Suppressor macrophage treated with lipopolysaccharide for 4 hours (primary cell): ENCODE measurements at regions not wholly inside any gene's neighbourhood (a gene's known extent, or its start where the extent isn't known, plus 50 kb on each side); places are given as distances from the start of the nearest gene placed in this dataset.
A peak's percentile ranks its signal among the peaks of the same experiment; 100 is the strongest.

Experiments used
- DNase-seq: peaks from one replicate; pipeline ENCODE4 v3.0.0-alpha.2; 2020

- DNase-seq, result no peak
Measured at GRCh38 chr20:60455272-60455671, 497.0 kb downstream of the CDH26 start.

- no peak for DNase-seq
Measured at GRCh38 chr20:60459212-60459611, 501.0 kb downstream of the CDH26 start.

- DNase-seq, result no peak
Measured at GRCh38 chr20:60461993-60462392, 503.8 kb downstream of the CDH26 start.

- no peak for DNase-seq
Measured at GRCh38 chr20:60463798-60464197, 505.6 kb downstream of the CDH26 start.

- no peak for DNase-seq
Measured at GRCh38 chr20:60465439-60465838, 507.2 kb downstream of the CDH26 start.

GRCh38 chr20:60465993-60466686 lies 507.9 kb downstream of the CDH26 start:
- DNase-seq, result no peak

GRCh38 chr20:60466687-60467022 lies 508.4 kb downstream of the CDH26 start:
- DNase-seq, result no peak

GRCh38 chr20:60467078-60467477 lies 508.9 kb downstream of the CDH26 start:
- DNase-seq, result no peak

GRCh38 chr20:60467771-60468170 lies 509.5 kb downstream of the CDH26 start:
- no peak for DNase-seq

- DNase-seq, result no peak
Measured at GRCh38 chr20:60469829-60470228, 511.6 kb downstream of the CDH26 start.

GRCh38 chr20:60470366-60470765 lies 512.1 kb downstream of the CDH26 start:
- no peak for DNase-seq

GRCh38 chr20:60473211-60473610 lies 515.0 kb downstream of the CDH26 start:
- no peak for DNase-seq

- DNase-seq, result no peak
Measured at GRCh38 chr20:60474385-60474910, 516.2 kb downstream of the CDH26 start.

GRCh38 chr20:60476045-60476444 lies 517.8 kb downstream of the CDH26 start:
- no peak for DNase-seq

- peak; percentile 3 for DNase-seq
Measured at GRCh38 chr20:60477958-60478357, 519.7 kb downstream of the CDH26 start.

GRCh38 chr20:60478533-60478932 lies 520.3 kb downstream of the CDH26 start:
- DNase-seq, result no peak

GRCh38 chr20:60480950-60481742 lies 522.9 kb downstream of the CDH26 start:
- no peak for DNase-seq

GRCh38 chr20:60481743-60482133 lies 523.5 kb downstream of the CDH26 start:
- DNase-seq, result no peak

GRCh38 chr20:60482221-60483008 lies 524.2 kb downstream of the CDH26 start:
- DNase-seq, result no peak

GRCh38 chr20:60483371-60483770 lies 525.1 kb downstream of the CDH26 start:
- no peak for DNase-seq

- no peak for DNase-seq
Measured at GRCh38 chr20:60484316-60484715, 526.1 kb downstream of the CDH26 start.

- DNase-seq, result no peak
Measured at GRCh38 chr20:60485012-60485760, 527.0 kb downstream of the CDH26 start.

- DNase-seq, result no peak
Measured at GRCh38 chr20:60486315-60486714, 528.1 kb downstream of the CDH26 start.
